A549 (cell line): ENCODE measurements at regions not wholly inside any gene's neighbourhood (a gene's known extent, or its start where the extent isn't known, plus 50 kb on each side); places are given as distances from the start of the nearest gene placed in this dataset.
"Not testable (repeated sequence)": the region's sequence is repeated elsewhere in the genome, so short reads cannot be mapped to it uniquely, and the experiment has no call there.

Source experiments
- ATAC-seq, 2 experiments: fragments of 200-7000 bp in 1 of 2; fragments of >200 bp in 1 of 2; cut with Nextera tagmentation in 1 of 2; cut with Tn5 transposase in 1 of 2; 3 replicates each; pipeline versions ENCODE4 v1.8.0 to v1.9.1; 2018 to 2020; ENCODE audit warnings: mild to moderate bottlenecking in 1 of 2, moderate library complexity in 1 of 2
- CTCF ChIA-PET: fragments of 300-600 bp; sonication (Branson Sonifier 250); formaldehyde crosslinking; extraction: SDS; loops from one replicate; lab custom pipeline; 2021; ENCODE audit warnings: antibody characterized with exemption, inconsistent platforms; lab: Yijun Ruan, JAX
- POLR2A ChIA-PET: fragments of 350-600 bp; formaldehyde crosslinking; extraction: SDS; loops from one replicate; lab custom pipeline; 2021; ENCODE audit warnings: antibody characterized with exemption, inconsistent platforms; lab: Yijun Ruan, JAX
- DNase-seq, 2 experiments: peaks; one replicate each; pipeline versions ENCODE4 v3.0.0 to v3.0.0-alpha.2; 2011 to 2016; ENCODE audit warnings: low read depth in 1 of 2, low spot score in 1 of 2
- FAIRE-seq: peaks from 2 replicates; lab custom pipeline; 2011; peaks lifted over from hg19 to GRCh38; lab: Jason Lieb, UNC
- H3K27ac ChIP-seq, 2 experiments: fragments of >200 bp; sonication (Bioruptor Twin); formaldehyde crosslinking; 3 replicates each; pipeline ENCODE4 v1.5.1; 2016 to 2017
- H3K4me1 ChIP-seq: fragments of >200 bp; sonication (Bioruptor Twin); formaldehyde crosslinking; 3 replicates; pipeline ENCODE4 v1.6.1; 2016
- H3K4me2 ChIP-seq: fragments of >200 bp; sonication (Bioruptor Twin); formaldehyde crosslinking; 3 replicates; pipeline ENCODE4 v1.6.1; 2016
- H3K4me3 ChIP-seq: fragments of >200 bp; sonication (Bioruptor Twin); formaldehyde crosslinking; 3 replicates; pipeline ENCODE4 v1.5.1; 2016
- H3K9me3 ChIP-seq: fragments of >200 bp; sonication (Bioruptor Twin); formaldehyde crosslinking; 3 replicates; pipeline ENCODE4 v1.6.1; 2016
- BCL3 ChIP-seq: fragments of >200 bp; sonication (Bioruptor Twin); formaldehyde crosslinking; IDR thresholded peaks from 3 replicates; pipeline ENCODE4 v1.6.1; 2016
- CBX8 ChIP-seq: fragments of 200-600 bp; sonication (generic); IDR thresholded peaks from 2 replicates; pipeline ENCODE4 v1.6.1; 2016
- CHD2 ChIP-seq: fragments of 150-350 bp; IDR thresholded peaks from 2 replicates; pipeline ENCODE4 v1.6.1; 2014; ENCODE audit warnings: low read length; ENCODE audit not compliant: partially characterized antibody
- CHD4 ChIP-seq: fragments of 200-600 bp; sonication (generic); IDR thresholded peaks from 2 replicates; pipeline ENCODE4 v1.6.1; 2016; ENCODE audit warnings: antibody characterized with exemption, mild to moderate bottlenecking, borderline replicate concordance
- EHF ChIP-seq: fragments of 250-450 bp; sonication (Bioruptor Pico); IDR thresholded peaks from 2 replicates; pipeline ENCODE4 v1.5.0; 2020; ENCODE audit warnings: mild to moderate bottlenecking
- EHMT2 ChIP-seq: fragments of 200-600 bp; sonication (generic); IDR thresholded peaks from 2 replicates; pipeline ENCODE4 v1.6.1; 2016; ENCODE audit warnings: antibody characterized with exemption, low read depth, mild to moderate bottlenecking, moderate library complexity
- ELK1 ChIP-seq: fragments of 150-350 bp; IDR thresholded peaks from 2 replicates; pipeline ENCODE4 v1.6.1; 2014; ENCODE audit warnings: low read depth, mild to moderate bottlenecking, low read length
- FOSB ChIP-seq: fragments of 250-450 bp; sonication (Bioruptor Pico); IDR thresholded peaks from 2 replicates; pipeline ENCODE4 v1.5.0; 2020; ENCODE audit warnings: mild to moderate bottlenecking, moderate library complexity
- FOSL2 ChIP-seq, 2 experiments: fragments of 450-650 bp in 1 of 2; fragments of >200 bp in 1 of 2; sonication (Bioruptor Twin) in 1 of 2; formaldehyde crosslinking; IDR thresholded peaks; 2 replicates each; pipeline versions ENCODE4 v1.5.0 to v1.6.1; 2016 to 2020; ENCODE audit warnings: mild to moderate bottlenecking in 1 of 2, moderate library complexity in 1 of 2
- FOXS1 ChIP-seq: fragments of 250-450 bp; sonication (Bioruptor Pico); IDR thresholded peaks from 2 replicates; pipeline ENCODE4 v1.5.0; 2020; ENCODE audit warnings: mild to moderate bottlenecking, moderate library complexity
- GATA3 ChIP-seq: IDR thresholded peaks from 2 replicates; pipeline ENCODE4 v1.6.1; 2012; ENCODE audit warnings: borderline replicate concordance
- HOXA7 ChIP-seq: fragments of 250-450 bp; sonication (Bioruptor Pico); IDR thresholded peaks from 2 replicates; pipeline ENCODE4 v1.5.0; 2020; ENCODE audit warnings: mild to moderate bottlenecking, moderate library complexity
- JUN ChIP-seq, 2 experiments: fragments of >200 bp; sonication (Bioruptor Twin); formaldehyde crosslinking; IDR thresholded peaks; 2 replicates in 1 of 2; 3 replicates in 1 of 2; pipeline ENCODE4 v1.6.1; 2016 to 2017
- JUNB ChIP-seq: fragments of >200 bp; sonication (Bioruptor Twin); formaldehyde crosslinking; IDR thresholded peaks from 2 replicates; pipeline ENCODE4 v1.6.1; 2016
- KDM5A ChIP-seq: fragments of 200-600 bp; sonication (generic); IDR thresholded peaks from 2 replicates; pipeline ENCODE4 v1.6.1; 2016; ENCODE audit warnings: antibody characterized with exemption, mild to moderate bottlenecking
- MAFK ChIP-seq: fragments of 450-650 bp; IDR thresholded peaks from 2 replicates; pipeline ENCODE4 v1.6.1; 2014; ENCODE audit not compliant: partially characterized antibody
- MAX ChIP-seq: IDR thresholded peaks from 2 replicates; pipeline ENCODE4 v1.6.1; 2012
- MYC ChIP-seq: IDR thresholded peaks from 2 replicates; pipeline ENCODE4 v1.6.1; 2012; ENCODE audit warnings: mild to moderate bottlenecking, inconsistent platforms, low read length, improper control_type of control experiment, borderline replicate concordance
- NR3C1 ChIP-seq: fragments of >200 bp; sonication (Bioruptor Twin); formaldehyde crosslinking; IDR thresholded peaks from 3 replicates; pipeline ENCODE4 v1.6.1; 2017
- PHF8 ChIP-seq: fragments of 200-600 bp; sonication (generic); IDR thresholded peaks from 2 replicates; pipeline ENCODE4 v1.6.1; 2016; ENCODE audit warnings: low read depth, mild to moderate bottlenecking, antibody characterized with exemption, moderate library complexity, borderline replicate concordance
- POLR2AphosphoS2 ChIP-seq: conservative IDR thresholded peaks from 2 replicates; pipeline ENCODE4 v1.6.1; 2012; ENCODE audit warnings: low read length, improper control_type of control experiment, inconsistent platforms
- RARB ChIP-seq: fragments of 250-450 bp; sonication (Bioruptor Pico); IDR thresholded peaks from 2 replicates; pipeline ENCODE4 v1.8.0; 2021; ENCODE audit warnings: mild to moderate bottlenecking, moderate library complexity
- REST ChIP-seq: fragments of 200-600 bp; sonication (generic); IDR thresholded peaks from 2 replicates; pipeline ENCODE4 v1.6.1; 2016; ENCODE audit warnings: antibody characterized with exemption, mild to moderate bottlenecking, moderate library complexity
- RFX5 ChIP-seq: fragments of 450-650 bp; IDR thresholded peaks from 2 replicates; pipeline ENCODE4 v1.7.1; 2014; ENCODE audit warnings: antibody characterized with exemption, mild to moderate bottlenecking, moderate library complexity
- SREBF2 ChIP-seq: fragments of 450-650 bp; IDR thresholded peaks from 2 replicates; pipeline ENCODE4 v1.6.1; 2014; ENCODE audit warnings: mild to moderate bottlenecking, moderate library complexity
- ZFP36 ChIP-seq: fragments of 450-650 bp; IDR thresholded peaks from 2 replicates; pipeline ENCODE4 v1.6.1; 2014; ENCODE audit warnings: borderline replicate concordance; ENCODE audit not compliant: partially characterized antibody
- ZSCAN20 ChIP-seq: fragments of 250-450 bp; sonication (Bioruptor Pico); IDR thresholded peaks from 2 replicates; pipeline ENCODE4 v1.8.0; 2022; ENCODE audit warnings: mild to moderate bottlenecking, moderate library complexity
- WGBS: methylation state at CpG from one replicate; pipeline ENCODE4 v1.1.6; 2017; ENCODE audit errors: missing lambda C conversion rate; 5-methylcytosine and 5-hydroxymethylcytosine counted together

GRCh38 chr22:22735276-22735675 lies 90.9 kb downstream of the GGTLC2 start:
- H3K27ac ChIP-seq, ATAC-seq, DNase-seq, H3K9me3 ChIP-seq, H3K4me2 ChIP-seq, H3K4me1 ChIP-seq, H3K4me3 ChIP-seq, POLR2A ChIA-PET, FAIRE-seq: not testable (repeated sequence)
- WGBS: 97% methylated on average over 4 of the region's 4 CpGs
- CTCF ChIA-PET: interaction anchor here (1.7 kb wide), 1 partner anchor 43 kb away, joined by 3 read pairs; no protein-coding TSS in a partner anchor

DNA sequence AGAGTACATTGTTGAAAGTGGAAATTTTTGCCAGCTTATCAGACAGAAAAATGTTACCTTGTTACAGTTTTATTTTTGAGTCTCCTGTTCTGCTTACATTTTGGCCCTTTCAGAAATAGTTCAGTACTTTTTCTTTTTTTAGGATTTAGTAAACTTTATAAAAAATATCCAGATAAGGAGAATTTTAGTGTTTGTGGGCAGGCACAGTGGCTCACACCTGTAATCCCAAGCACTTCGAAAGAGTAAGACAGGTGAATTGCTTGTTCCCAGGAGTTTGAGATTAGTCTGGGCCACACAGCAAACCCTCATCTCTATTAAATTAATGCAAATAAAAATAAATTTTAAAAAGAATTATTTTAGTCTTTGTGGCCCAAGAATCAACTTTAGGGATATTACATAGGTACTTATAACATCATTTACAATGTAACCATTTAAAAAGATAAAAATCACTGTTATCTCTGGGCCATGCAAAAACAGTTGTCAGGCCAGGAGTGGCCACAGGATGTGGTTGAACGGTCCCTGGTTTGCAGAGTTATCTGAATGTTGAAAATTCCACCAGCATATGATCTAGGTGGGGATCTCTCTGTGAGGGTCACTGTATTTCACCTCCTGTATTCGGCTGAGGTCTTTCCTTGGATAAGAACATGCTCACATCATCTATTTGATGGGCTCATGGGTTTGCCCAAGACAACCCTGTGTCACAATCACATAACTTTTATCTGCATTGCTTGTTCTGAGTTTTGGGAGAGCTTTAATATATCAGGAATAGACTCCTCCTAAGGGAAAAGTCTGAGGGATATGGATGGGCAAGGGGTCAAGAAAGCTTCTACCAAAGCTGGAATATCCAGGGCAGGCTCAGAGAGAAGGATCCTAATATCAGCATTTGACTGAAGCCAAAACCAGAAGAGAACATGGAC lies 91.5 kb downstream of the GGTLC2 start:
- ATAC-seq: no peak
- DNase-seq: no peak
- WGBS: 33% methylated on average over 3 of the region's 3 CpGs
- TF ChIP-seq FOSL2 (IDR thresholded peaks at IDR 0.05) (no peak), FOSL2 (CRISPR knock-in tag; IDR thresholded peaks at IDR 0.05) (no peak), FOXS1 (no peak), KDM5A (no peak), RFX5 (no peak), CHD2 (no peak), ZFP36 (no peak), POLR2AphosphoS2 (no peak), CHD4 (no peak), ZSCAN20 (CRISPR knock-in tag) (no peak), EHF (CRISPR knock-in tag) (no peak), MAFK (no peak), PHF8 (no peak), FOSB (CRISPR knock-in tag) (no peak), RARB (CRISPR knock-in tag) (no peak), REST (no peak), MYC (no peak), NR3C1 (no peak), JUNB (no peak)
- H3K4me2 ChIP-seq: no peak overlapping the region
- no peak overlapping the region for H3K27ac ChIP-seq
- H3K4me3 ChIP-seq: no peak overlapping the region
- no peaks in the 10 kb centered on the region for H3K4me1 ChIP-seq
- no peak for FAIRE-seq
- no peaks in the 10 kb centered on the region for H3K9me3 ChIP-seq
- ChIA-PET CTCF (interaction anchor here (0.8 to 1.7 kb wide), 2 partner anchors 10 to 44 kb away, joined by 3 read pairs; no protein-coding TSS in a partner anchor), POLR2A (no interaction called here)

DNA sequence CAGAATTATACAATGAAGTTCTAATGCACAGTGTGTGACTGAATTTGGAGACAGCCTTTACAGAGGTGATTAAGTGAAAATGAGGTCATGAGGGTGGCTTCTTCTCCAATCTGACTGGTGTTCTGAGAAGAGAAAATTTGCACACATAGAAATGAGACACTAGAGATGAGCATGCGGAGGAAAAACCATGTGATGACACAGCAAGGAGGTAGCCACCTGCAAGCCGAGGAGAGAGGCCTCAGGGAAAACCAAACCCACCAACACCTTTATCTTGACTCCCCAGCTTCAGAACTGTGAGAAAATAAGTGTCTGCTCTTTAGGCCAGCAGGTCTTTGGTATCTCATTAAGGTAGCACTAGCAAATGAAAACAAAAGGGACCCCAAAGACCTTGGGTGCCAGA lies 93.2 kb downstream of the GGTLC2 start:
- no peak overlapping the region for H3K4me3 ChIP-seq
- no peaks in the 10 kb centered on the region for H3K4me1 ChIP-seq
- no peaks in the 10 kb centered on the region for H3K9me3 ChIP-seq
- no peak for ATAC-seq
- POLR2A ChIA-PET: no interaction called here
- H3K4me2 ChIP-seq: no peak overlapping the region
- TF ChIP-seq MAX (no peak), CBX8 (no peak), KDM5A (no peak), JUN (IDR thresholded peaks at IDR 0.05) (no peak), PHF8 (no peak), BCL3 (no peak), GATA3 (no peak), ELK1 (no peak), SREBF2 (no peak), EHMT2 (no peak), EHF (CRISPR knock-in tag) (no peak), JUNB (no peak), MAFK (no peak), HOXA7 (CRISPR knock-in tag) (no peak)
- CTCF ChIA-PET: interaction anchor here (0.6 kb wide), 1 partner anchor 160 kb away, joined by 3 read pairs; no protein-coding TSS in a partner anchor
- WGBS: 47% methylated on average over 2 of the region's 2 CpGs
- no peak overlapping the region for H3K27ac ChIP-seq
- no peak for FAIRE-seq
- no peak for DNase-seq
